PFSK-1 (cell line): ENCODE measurements at regions not wholly inside any gene's neighbourhood (a gene's known extent, or its start where the extent isn't known, plus 50 kb on each side); places are given as distances from the start of the nearest gene placed in this dataset.

Source experiments
- FOXP2 ChIP-seq: optimal IDR thresholded peaks from 2 replicates; pipeline ENCODE3; 2011; ENCODE audit warnings: borderline replicate concordance, control low read depth, inconsistent platforms; ENCODE audit not compliant: insufficient read depth; ENCODE audit errors: extremely low read length, extremely low read depth
- POLR2AphosphoS5 ChIP-seq: IDR thresholded peaks from 2 replicates; pipeline ENCODE4 v1.6.1; 2012; ENCODE audit warnings: low read depth, mild to moderate bottlenecking, control low read depth, low read length, moderate library complexity
- REST ChIP-seq, 2 experiments: IDR thresholded peaks; 2 replicates each; pipeline versions ENCODE4 v1.6.1 to v1.8.0; 2011 to 2012; ENCODE audit warnings: low read depth in 2 of 2, low read length in 2 of 2, control low read depth in 1 of 2, inconsistent platforms in 1 of 2, mild to moderate bottlenecking in 1 of 2, moderate library complexity in 1 of 2; ENCODE audit not compliant: insufficient read depth in 1 of 2
- SIN3A ChIP-seq: IDR thresholded peaks from 2 replicates; pipeline ENCODE4 v1.6.1; 2012; ENCODE audit warnings: mild to moderate bottlenecking, low read length, moderate library complexity, borderline replicate concordance; ENCODE audit not compliant: insufficient read depth
- TAF1 ChIP-seq: IDR thresholded peaks from 2 replicates; pipeline ENCODE4 v1.6.1; 2012; ENCODE audit warnings: low read length, control low read depth, borderline replicate concordance; ENCODE audit not compliant: insufficient read depth

- TF ChIP-seq REST (IDR thresholded peaks at IDR 0.05; ENCODE audit: insufficient read depth in 1 of 2, low read depth in 2 of 2, low read length in 2 of 2): no peak
- no peak for TF ChIP-seq POLR2AphosphoS5
- no peak for TF ChIP-seq TAF1
- no peak for TF ChIP-seq SIN3A
- no peak for TF ChIP-seq FOXP2
Measured at GRCh38 chr2:33728106-33728505, 129.0 kb upstream of the FAM98A start.

- TF ChIP-seq REST (IDR thresholded peaks at IDR 0.05; ENCODE audit: insufficient read depth in 1 of 2, low read depth in 2 of 2, low read length in 2 of 2) (no peak), TAF1 (no peak), FOXP2 (no peak), POLR2AphosphoS5 (no peak), SIN3A (no peak)
Measured at GRCh38 chr2:33727361-33728032, 128.4 kb upstream of the FAM98A start.

- no peak for TF ChIP-seq TAF1
- no peak for TF ChIP-seq FOXP2
- TF ChIP-seq REST (IDR thresholded peaks at IDR 0.05; ENCODE audit: insufficient read depth in 1 of 2, low read depth in 2 of 2, low read length in 2 of 2): no peak
- TF ChIP-seq POLR2AphosphoS5: no peak
- TF ChIP-seq SIN3A: no peak
Measured at GRCh38 chr2:33726415-33726814, 127.3 kb upstream of the FAM98A start.

- TF ChIP-seq FOXP2 (no peak), TAF1 (no peak), POLR2AphosphoS5 (no peak), SIN3A (no peak), REST (IDR thresholded peaks at IDR 0.05; ENCODE audit: insufficient read depth in 1 of 2, low read depth in 2 of 2, low read length in 2 of 2) (no peak)
Measured at GRCh38 chr2:33723329-33723728, 124.2 kb upstream of the FAM98A start.
